ENCODE measurements at regions not wholly inside any gene's neighbourhood (a gene's known extent, or its start where the extent isn't known, plus 50 kb on each side); places are given as distances from the start of the nearest gene placed in this dataset.

DNA sequence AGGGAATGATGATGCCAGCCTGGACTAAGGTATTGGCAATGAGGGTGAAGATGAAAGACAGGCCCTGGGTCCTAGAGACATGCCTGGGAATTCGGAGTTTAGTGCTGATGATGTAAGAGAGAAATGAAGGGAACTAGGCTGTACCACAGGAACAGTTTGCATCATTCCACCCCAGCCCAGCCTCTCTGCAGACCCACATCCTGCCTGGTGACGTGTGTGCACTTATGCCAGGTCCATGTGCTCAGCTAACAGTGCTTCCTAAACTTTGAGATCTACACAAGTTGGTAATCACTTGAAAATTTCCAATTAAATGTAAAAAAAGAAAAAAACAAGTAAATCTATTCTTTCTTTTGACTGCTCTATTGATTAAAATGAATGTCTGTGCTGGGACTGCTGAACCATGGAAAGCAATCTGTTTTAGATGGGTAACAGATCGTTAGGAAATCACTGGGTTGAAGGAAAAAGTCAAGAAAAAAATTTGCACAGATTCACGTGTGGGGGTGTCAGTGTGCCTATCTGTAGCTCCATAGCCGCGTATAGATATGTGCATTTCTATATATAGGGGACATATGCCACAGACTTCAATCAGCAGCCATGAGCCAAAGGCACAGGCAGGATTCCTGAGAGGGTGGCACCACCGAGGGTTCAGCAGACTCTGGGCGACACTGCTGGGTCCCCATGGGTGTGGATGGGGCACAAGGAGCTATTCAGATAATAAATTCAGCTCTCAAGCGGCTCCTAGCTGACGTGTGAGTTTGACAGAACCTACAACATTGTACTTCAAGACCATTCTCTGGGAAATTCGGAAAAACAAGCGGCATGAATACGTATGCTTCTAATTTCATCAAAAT lies 131.1 kb upstream of the OPCML start:
- H3K36me3 ChIP-seq (ENCODE audit: control insufficient read depth, insufficient read depth, low read length) = no peaks in the 10 kb centered on the region
- no peak overlapping the region for H3K4me3 ChIP-seq (ENCODE audit: low read depth, low read length)
- FAIRE-seq (no peak), DNase-seq (ENCODE audit: low read depth) (no peak)
- TF ChIP-seq, protein P1, sequence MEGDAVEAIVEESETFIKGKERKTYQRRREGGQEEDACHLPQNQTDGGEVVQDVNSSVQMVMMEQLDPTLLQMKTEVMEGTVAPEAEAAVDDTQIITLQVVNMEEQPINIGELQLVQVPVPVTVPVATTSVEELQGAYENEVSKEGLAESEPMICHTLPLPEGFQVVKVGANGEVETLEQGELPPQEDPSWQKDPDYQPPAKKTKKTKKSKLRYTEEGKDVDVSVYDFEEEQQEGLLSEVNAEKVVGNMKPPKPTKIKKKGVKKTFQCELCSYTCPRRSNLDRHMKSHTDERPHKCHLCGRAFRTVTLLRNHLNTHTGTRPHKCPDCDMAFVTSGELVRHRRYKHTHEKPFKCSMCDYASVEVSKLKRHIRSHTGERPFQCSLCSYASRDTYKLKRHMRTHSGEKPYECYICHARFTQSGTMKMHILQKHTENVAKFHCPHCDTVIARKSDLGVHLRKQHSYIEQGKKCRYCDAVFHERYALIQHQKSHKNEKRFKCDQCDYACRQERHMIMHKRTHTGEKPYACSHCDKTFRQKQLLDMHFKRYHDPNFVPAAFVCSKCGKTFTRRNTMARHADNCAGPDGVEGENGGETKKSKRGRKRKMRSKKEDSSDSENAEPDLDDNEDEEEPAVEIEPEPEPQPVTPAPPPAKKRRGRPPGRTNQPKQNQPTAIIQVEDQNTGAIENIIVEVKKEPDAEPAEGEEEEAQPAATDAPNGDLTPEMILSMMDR (IDR thresholded peaks at IDR 0.05; ENCODE audit: insufficient read depth, low read length, severe bottlenecking) = no peak
- no peaks in the 10 kb centered on the region for H3K27me3 ChIP-seq (ENCODE audit: control insufficient read depth, insufficient read depth, low read length)

DNA sequence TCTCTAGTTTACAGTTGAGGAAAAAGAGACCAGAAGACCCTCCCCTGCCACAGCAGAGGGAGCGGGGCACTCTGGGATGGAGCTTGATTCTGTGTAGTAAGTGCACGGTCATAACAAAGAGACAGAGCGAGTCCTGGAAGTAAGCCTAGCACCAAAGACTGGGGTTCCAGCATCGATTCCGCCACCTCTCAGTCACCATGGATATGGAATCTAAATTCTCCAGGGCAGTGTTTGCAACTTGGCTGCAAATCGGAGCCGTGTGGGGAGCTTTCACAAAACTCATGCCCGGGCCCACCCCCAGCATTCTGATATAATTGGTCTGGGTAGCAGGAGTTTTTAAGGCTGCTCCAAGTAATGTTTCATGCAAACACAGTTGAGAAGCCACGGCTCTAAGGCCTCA lies 129.5 kb upstream of the OPCML start:
- TF ChIP-seq, protein P1 (IDR thresholded peaks at IDR 0.05; ENCODE audit: insufficient read depth, low read length, severe bottlenecking) = no peak
- Histone ChIP-seq H3K27me3 (ENCODE audit: control insufficient read depth, insufficient read depth, low read length) (no peaks in the 10 kb centered on the region), H3K4me3 (ENCODE audit: low read depth, low read length) (no peak overlapping the region), H3K36me3 (ENCODE audit: control insufficient read depth, insufficient read depth, low read length) (no peaks in the 10 kb centered on the region)
- DNase-seq (ENCODE audit: low read depth) = no peak
- no peak for FAIRE-seq

DNA sequence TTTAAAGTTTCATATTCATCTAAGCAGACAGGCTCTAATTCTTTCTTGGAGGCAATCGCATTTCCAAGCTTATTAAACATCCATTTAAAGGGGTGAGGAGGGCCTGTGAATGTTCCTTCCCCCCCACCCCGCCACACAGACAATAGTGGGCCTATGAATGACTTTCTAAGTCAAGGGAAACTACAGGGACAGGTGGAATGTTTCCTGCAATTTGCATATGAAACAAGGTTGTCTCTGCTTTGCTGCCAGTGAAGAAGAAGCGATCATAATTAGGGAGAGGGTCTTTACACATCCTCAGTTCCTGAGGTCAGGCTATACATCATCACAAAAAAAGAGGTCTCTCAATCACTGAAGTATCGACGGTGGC lies 127.9 kb upstream of the OPCML start:
- Histone ChIP-seq H3K4me3 (ENCODE audit: low read depth, low read length) (no peak overlapping the region), H3K27me3 (ENCODE audit: control insufficient read depth, insufficient read depth, low read length) (no peaks in the 10 kb centered on the region), H3K36me3 (ENCODE audit: control insufficient read depth, insufficient read depth, low read length) (no peaks in the 10 kb centered on the region)
- DNase-seq (ENCODE audit: low read depth) = no peak
- no peak for FAIRE-seq
- TF ChIP-seq, protein P1 (IDR thresholded peaks at IDR 0.05; ENCODE audit: insufficient read depth, low read length, severe bottlenecking) = no peak

DNA sequence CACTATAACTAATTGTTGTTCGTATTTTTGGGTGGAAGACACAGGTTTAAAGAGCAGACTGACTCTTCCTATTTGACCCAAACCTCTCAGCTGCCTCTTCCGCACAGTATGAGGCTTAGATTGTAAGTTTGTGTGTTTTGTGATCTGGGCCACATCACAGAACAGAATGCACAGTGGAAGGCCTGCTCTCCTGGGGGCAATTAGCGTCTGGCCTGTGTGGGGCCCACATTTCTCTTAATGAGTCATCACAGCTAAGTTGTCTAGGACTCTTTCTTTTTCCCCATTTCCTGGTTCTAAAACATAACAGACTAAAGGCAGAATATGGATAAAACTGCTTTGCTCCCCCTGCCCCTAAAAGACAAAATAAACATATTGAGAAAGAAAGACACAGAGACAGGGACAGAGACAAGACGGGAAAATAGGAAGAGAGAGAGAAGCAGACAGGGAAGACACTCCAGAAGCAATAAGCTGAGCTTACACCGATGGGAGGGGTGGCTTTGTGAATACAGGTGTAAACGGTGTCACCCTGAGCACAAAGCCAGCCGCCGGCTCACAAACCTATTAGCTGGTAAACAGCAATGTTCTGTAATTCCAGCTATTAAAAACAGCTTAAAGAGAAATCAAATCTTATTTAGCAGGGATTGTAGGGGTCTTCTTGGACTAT lies 127.4 kb upstream of the OPCML start:
- Histone ChIP-seq H3K4me3 (ENCODE audit: low read depth, low read length) (no peak overlapping the region), H3K27me3 (ENCODE audit: control insufficient read depth, insufficient read depth, low read length) (no peaks in the 10 kb centered on the region), H3K36me3 (ENCODE audit: control insufficient read depth, insufficient read depth, low read length) (no peaks in the 10 kb centered on the region)
- TF ChIP-seq, protein P1 (IDR thresholded peaks at IDR 0.05; ENCODE audit: insufficient read depth, low read length, severe bottlenecking) = no peak
- no peak for DNase-seq (ENCODE audit: low read depth)
- FAIRE-seq = no peak

DNA sequence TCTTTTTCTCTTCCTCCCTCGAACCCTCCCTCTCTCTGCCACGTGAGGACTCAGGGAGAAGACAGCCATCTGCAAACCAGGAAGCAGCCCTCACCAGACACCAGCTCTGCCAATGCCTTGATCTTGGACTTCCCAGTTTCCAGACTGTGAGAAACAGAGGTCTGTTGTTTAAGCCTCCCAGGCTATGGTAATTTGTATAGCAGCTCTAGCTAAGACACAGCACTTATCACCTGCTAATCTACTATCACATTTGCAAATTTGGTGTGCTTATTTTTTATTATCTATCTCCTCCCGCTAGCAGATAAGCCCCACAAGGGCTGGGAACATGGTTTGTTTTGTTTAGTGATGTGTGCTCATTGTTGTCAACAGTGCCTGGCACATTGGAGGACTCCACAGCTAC lies 124.8 kb upstream of the OPCML start:
- H3K27me3 ChIP-seq (ENCODE audit: control insufficient read depth, insufficient read depth, low read length) = no peaks in the 10 kb centered on the region
- DNase-seq (ENCODE audit: low read depth) (no peak), FAIRE-seq (peak; percentile 75)
- no peak overlapping the region for H3K4me3 ChIP-seq (ENCODE audit: low read depth, low read length)
- no peaks in the 10 kb centered on the region for H3K36me3 ChIP-seq (ENCODE audit: control insufficient read depth, insufficient read depth, low read length)
- TF ChIP-seq, protein P1 (IDR thresholded peaks at IDR 0.05; ENCODE audit: insufficient read depth, low read length, severe bottlenecking) = no peak
